ENCODE measurements at regions not wholly inside any gene's neighbourhood (a gene's known extent, or its start where the extent isn't known, plus 50 kb on each side); places are given as distances from the start of the nearest gene placed in this dataset.

DNA sequence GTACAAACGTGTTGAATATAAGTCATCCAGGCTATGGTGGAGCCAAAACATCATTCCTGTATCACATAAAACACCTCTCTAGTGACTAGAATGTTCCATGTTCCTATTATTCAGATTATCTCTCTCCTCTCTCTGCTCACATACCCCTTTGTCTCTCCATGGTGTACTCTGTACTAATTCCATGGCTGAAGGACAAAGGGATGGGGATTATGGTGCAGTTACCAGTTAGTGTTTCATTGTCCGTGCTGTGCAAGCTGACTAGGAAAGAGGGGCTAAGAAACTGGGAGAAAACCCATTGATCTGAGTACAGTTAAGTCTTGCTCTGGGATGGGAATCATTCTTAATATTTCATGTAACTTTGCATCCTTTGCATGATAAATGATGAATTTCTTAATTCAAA is 397.4 kb upstream of the NOX3 start:
- DNase-seq (ENCODE audit: low read depth) = no peak
- TF ChIP-seq, protein P1, sequence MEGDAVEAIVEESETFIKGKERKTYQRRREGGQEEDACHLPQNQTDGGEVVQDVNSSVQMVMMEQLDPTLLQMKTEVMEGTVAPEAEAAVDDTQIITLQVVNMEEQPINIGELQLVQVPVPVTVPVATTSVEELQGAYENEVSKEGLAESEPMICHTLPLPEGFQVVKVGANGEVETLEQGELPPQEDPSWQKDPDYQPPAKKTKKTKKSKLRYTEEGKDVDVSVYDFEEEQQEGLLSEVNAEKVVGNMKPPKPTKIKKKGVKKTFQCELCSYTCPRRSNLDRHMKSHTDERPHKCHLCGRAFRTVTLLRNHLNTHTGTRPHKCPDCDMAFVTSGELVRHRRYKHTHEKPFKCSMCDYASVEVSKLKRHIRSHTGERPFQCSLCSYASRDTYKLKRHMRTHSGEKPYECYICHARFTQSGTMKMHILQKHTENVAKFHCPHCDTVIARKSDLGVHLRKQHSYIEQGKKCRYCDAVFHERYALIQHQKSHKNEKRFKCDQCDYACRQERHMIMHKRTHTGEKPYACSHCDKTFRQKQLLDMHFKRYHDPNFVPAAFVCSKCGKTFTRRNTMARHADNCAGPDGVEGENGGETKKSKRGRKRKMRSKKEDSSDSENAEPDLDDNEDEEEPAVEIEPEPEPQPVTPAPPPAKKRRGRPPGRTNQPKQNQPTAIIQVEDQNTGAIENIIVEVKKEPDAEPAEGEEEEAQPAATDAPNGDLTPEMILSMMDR (IDR thresholded peaks at IDR 0.05; ENCODE audit: low read length, missing control alignments) = no peak
- no peak overlapping the region for H3K4me3 ChIP-seq (replicated peaks; ENCODE audit: low read depth, low read length)

DNA sequence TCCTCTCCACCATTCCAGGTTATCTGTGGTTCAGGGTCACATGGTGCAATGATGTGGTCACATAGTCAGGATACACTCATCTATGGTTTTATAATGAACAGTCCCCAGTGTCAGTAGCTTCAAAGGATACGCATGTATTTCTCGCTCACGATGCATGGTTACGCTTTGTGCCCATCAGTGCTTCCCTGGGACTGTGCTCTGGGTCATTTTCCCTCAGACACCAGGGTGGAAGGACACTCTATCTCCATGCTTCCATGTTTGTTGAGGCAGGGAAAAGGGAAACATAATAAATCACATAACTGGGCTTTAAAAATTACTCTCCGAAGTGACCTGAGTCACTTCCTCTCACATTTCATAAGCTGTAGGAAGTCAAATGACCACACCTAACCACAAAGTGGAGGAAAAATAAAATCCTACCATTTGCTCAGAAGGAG is 394.8 kb upstream of the NOX3 start:
- TF ChIP-seq, protein P1 (IDR thresholded peaks at IDR 0.05; ENCODE audit: low read length, missing control alignments) = no peak
- peak; percentile 53 for DNase-seq (ENCODE audit: low read depth)
- no peak overlapping the region for H3K4me3 ChIP-seq (replicated peaks; ENCODE audit: low read depth, low read length)

DNA sequence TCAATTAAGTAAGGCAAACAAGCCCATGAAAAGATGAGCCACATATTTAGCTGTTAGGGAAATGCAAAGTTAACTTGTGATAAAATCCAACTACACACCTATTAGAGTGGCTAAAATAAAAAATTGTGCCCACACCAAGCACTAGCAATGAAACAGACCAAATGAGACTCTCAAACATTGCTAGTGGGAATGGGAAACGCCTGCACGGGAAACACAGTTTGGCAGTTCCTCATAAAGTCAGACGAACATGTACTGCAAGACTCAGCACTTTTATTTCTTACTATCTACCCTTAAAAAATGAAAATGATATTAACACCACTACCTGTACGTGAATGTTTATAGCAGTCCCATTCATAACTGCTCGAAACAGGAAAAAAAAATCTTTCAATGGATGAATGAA is 392.1 kb upstream of the NOX3 start:
- DNase-seq (ENCODE audit: low read depth) = no peak
- TF ChIP-seq, protein P1 (IDR thresholded peaks at IDR 0.05; ENCODE audit: low read length, missing control alignments) = no peak
- H3K4me3 ChIP-seq (replicated peaks; ENCODE audit: low read depth, low read length) = no peak overlapping the region

DNA sequence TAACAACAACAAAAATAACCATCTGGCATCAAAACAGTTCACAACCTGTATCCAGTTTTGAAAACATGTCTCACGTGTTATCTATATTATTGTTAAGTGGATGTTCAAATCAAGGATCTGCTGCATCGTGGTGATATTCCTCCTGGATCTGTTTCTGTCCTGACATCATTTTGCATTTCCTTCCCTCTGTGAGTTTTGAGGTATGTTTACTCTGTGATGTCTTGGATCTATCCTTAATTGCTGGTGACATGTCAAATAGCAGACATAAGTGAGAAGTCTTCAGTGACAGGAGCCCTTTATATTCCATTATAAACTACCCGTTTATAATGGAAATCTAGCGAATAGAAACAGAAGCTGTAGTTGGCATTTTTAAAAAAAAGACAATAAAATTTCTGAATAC is 381.8 kb upstream of the NOX3 start:
- H3K4me3 ChIP-seq (replicated peaks; ENCODE audit: low read depth, low read length) = no peak overlapping the region
- DNase-seq (ENCODE audit: low read depth) = no peak

DNA sequence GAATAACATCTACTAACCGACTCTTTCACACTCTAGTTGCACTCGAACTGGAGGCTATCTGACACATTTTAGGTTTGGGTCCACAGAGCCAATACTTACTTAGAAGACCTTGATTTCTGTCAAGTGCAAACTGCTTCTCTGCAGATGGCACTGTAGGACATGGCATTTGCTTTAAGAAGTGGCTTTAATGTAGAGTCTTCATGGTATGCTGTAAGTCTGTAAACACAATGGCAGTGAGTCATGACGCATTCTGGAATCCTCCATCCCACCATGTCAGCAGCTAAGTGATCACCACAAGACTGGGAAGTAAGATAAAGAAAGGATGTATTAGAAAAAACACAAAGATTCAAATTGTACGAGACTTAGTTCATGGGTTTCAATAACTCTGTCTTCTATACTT is 377.0 kb upstream of the NOX3 start:
- H3K4me3 ChIP-seq (replicated peaks; ENCODE audit: low read depth, low read length) = no peak overlapping the region
- peak; percentile 85 for DNase-seq (ENCODE audit: low read depth)
- TF ChIP-seq, protein P1 (IDR thresholded peaks at IDR 0.05; ENCODE audit: low read length, missing control alignments) = peak; percentile 9

More for the DNA sequence above, 381.8 kb upstream of the NOX3 start:
- TF ChIP-seq, protein P1 (IDR thresholded peaks at IDR 0.05; ENCODE audit: low read length, missing control alignments) = no peak

DNA sequence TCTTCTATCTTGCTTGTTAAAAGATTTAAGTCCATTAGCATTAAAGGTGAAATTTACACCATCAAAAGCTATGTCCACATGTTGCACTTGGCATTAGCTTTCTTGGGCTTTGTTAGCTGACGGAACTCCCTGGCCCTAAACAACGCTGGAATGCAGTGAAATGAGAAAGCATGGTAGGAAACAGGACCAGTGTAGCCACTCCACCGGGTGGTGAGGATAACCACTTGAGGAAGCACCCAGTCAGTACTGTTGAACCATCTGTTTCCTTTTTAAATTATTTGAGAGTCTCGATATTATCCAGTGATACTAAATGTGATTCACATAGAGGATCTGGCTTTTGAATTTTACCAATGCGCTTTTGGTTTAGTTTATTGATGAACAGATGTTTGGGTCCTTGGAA is 374.9 kb upstream of the NOX3 start:
- TF ChIP-seq, protein P1 (IDR thresholded peaks at IDR 0.05; ENCODE audit: low read length, missing control alignments) = no peak
- DNase-seq (ENCODE audit: low read depth) = no peak
- no peak overlapping the region for H3K4me3 ChIP-seq (replicated peaks; ENCODE audit: low read depth, low read length)

DNA sequence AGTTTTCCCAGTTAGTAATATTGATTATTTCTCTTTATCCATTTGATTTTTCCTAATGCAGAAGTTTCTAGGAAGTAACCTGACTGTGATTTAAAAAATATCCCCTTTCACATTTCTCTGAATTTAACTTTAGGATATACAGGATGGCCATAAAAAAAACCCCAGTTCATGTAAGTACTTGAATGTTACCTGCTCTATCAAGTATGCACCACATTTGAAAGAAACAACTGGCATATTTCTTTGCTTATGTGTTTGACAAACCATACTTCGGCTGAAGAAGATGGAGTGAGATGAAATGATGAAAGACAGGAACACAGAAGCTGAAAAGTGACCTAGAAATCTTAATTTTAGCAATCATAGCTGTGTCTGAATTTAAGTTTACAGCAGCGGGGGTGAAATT is 374.0 kb upstream of the NOX3 start:
- DNase-seq (ENCODE audit: low read depth) = no peak
- TF ChIP-seq, protein P1 (IDR thresholded peaks at IDR 0.05; ENCODE audit: low read length, missing control alignments) = no peak
- no peak overlapping the region for H3K4me3 ChIP-seq (replicated peaks; ENCODE audit: low read depth, low read length)
